Lower leg skin (tissue), 3 donors: ENCODE measurements at regions not wholly inside any gene's neighbourhood (a gene's known extent, or its start where the extent isn't known, plus 50 kb on each side); places are given as distances from the start of the nearest gene placed in this dataset.

Source experiments
- POLR2A ChIP-seq, 2 donors: fragments of 450-650 bp; IDR thresholded peaks; one replicate each; pipeline ENCODE4 v1.6.1; 2016 to 2017; ENCODE audit warnings: antibody characterized with exemption in 2 of 2, mild to moderate bottlenecking in 1 of 2, moderate library complexity in 1 of 2
- TF ChIP-seq, protein P1 (sequence below), 3 donors: fragments of 450-650 bp; IDR thresholded peaks; one replicate each; pipeline ENCODE4 v1.5.1; 2016; ENCODE audit warnings: antibody characterized with exemption in 3 of 3, mild to moderate bottlenecking in 3 of 3, moderate library complexity in 2 of 3

DNA sequence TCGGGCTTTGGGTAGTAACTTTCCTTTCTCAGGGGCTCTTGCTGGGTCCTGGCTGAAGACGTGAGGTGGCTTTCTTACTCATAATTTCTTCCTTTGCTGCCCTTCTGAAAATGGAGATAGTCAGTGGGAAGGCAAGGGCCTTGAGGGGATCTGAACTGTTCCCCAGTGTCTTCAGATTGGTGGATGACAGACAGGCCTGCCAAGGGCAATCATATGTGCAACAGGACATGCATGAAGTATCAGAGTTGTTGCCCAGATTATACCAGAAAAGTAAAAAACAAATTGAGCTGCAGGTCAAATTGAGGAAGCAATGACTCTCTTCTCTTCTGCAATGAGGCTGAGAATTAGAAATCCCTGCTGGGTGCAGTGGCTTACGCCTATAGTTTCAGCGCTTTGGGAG is 71.6 kb upstream of the PAX1 start:
- no peak for TF ChIP-seq POLR2A (IDR thresholded peaks at IDR 0.05)
- TF ChIP-seq, protein P1, sequence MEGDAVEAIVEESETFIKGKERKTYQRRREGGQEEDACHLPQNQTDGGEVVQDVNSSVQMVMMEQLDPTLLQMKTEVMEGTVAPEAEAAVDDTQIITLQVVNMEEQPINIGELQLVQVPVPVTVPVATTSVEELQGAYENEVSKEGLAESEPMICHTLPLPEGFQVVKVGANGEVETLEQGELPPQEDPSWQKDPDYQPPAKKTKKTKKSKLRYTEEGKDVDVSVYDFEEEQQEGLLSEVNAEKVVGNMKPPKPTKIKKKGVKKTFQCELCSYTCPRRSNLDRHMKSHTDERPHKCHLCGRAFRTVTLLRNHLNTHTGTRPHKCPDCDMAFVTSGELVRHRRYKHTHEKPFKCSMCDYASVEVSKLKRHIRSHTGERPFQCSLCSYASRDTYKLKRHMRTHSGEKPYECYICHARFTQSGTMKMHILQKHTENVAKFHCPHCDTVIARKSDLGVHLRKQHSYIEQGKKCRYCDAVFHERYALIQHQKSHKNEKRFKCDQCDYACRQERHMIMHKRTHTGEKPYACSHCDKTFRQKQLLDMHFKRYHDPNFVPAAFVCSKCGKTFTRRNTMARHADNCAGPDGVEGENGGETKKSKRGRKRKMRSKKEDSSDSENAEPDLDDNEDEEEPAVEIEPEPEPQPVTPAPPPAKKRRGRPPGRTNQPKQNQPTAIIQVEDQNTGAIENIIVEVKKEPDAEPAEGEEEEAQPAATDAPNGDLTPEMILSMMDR (IDR thresholded peaks at IDR 0.05), result no peak
